OCI-M1 (cell line): ENCODE measurements at regions not wholly inside any gene's neighbourhood (a gene's known extent, or its start where the extent isn't known, plus 50 kb on each side); places are given as distances from the start of the nearest gene placed in this dataset.
"Not testable (repeated sequence)": the region's sequence is repeated elsewhere in the genome, so short reads cannot be mapped to it uniquely, and the experiment has no call there.

Experiments
- DNase-seq: peaks from one replicate; lab custom pipeline; 2025; lab: John Stamatoyannopoulos, UW

GRCh38 chr6:93943661-93944060 is 524.3 kb upstream of the EPHA7 start:
- DNase-seq: no peak

- DNase-seq: no peak
Observed at GRCh38 chr6:93940381-93940780, 521.0 kb upstream of the EPHA7 start.

GRCh38 chr6:93932175-93932574 is 512.8 kb upstream of the EPHA7 start:
- DNase-seq: no peak

- DNase-seq: no peak
Observed at GRCh38 chr6:93927731-93928130, 508.4 kb upstream of the EPHA7 start.

- DNase-seq: no peak
Observed at GRCh38 chr6:93919365-93919764, 500.0 kb upstream of the EPHA7 start.

- DNase-seq: no peak
Observed at GRCh38 chr6:93918258-93918657, 498.9 kb upstream of the EPHA7 start.

GRCh38 chr6:93917216-93917615 is 497.9 kb upstream of the EPHA7 start:
- no peak for DNase-seq

- DNase-seq: no peak
Observed at GRCh38 chr6:93916716-93917115, 497.4 kb upstream of the EPHA7 start.

GRCh38 chr6:93915961-93916360 is 496.6 kb upstream of the EPHA7 start:
- no peak for DNase-seq

- no peak for DNase-seq
Observed at GRCh38 chr6:93902517-93902916, 483.2 kb upstream of the EPHA7 start.

- no peak for DNase-seq
Observed at GRCh38 chr6:93900142-93900541, 480.8 kb upstream of the EPHA7 start.

- no peak for DNase-seq
Observed at GRCh38 chr6:93896081-93896480, 476.7 kb upstream of the EPHA7 start.

GRCh38 chr6:93894521-93894920 is 475.2 kb upstream of the EPHA7 start:
- peak; percentile 38 for DNase-seq

- no peak for DNase-seq
Observed at GRCh38 chr6:93889713-93890112, 470.4 kb upstream of the EPHA7 start.

- DNase-seq: no peak
Observed at GRCh38 chr6:93886416-93886815, 467.1 kb upstream of the EPHA7 start.

GRCh38 chr6:93859971-93860370 is 440.6 kb upstream of the EPHA7 start:
- no peak for DNase-seq

GRCh38 chr6:93858213-93858612 is 438.9 kb upstream of the EPHA7 start:
- no peak for DNase-seq

GRCh38 chr6:93849857-93850256 is 430.5 kb upstream of the EPHA7 start:
- DNase-seq: no peak

GRCh38 chr6:93848031-93848742 is 428.8 kb upstream of the EPHA7 start:
- no peak for DNase-seq

- no peak for DNase-seq
Observed at GRCh38 chr6:93842178-93842577, 422.8 kb upstream of the EPHA7 start.

- DNase-seq: not testable (repeated sequence)
Observed at GRCh38 chr6:93835451-93836145, 416.2 kb upstream of the EPHA7 start.

- not testable (repeated sequence) for DNase-seq
Observed at GRCh38 chr6:93835026-93835425, 415.7 kb upstream of the EPHA7 start.

- DNase-seq: not testable (repeated sequence)
Observed at GRCh38 chr6:93833326-93833725, 414.0 kb upstream of the EPHA7 start.

- DNase-seq: not testable (repeated sequence)
Observed at GRCh38 chr6:93829757-93830156, 410.4 kb upstream of the EPHA7 start.
